ENCODE measurements at regions not wholly inside any gene's neighbourhood (a gene's known extent, or its start where the extent isn't known, plus 50 kb on each side); places are given as distances from the start of the nearest gene placed in this dataset.

GRCh38 chr11:30789270-30789669 lies 203.1 kb upstream of the MPPED2 start:
- DNase-seq (no peak), ATAC-seq (no peak)
- H3K36me3 Mint-ChIP-seq (ENCODE audit: low read depth), result no peaks in the 10 kb centered on the region
- H3K27me3 Mint-ChIP-seq, result no peaks in the 10 kb centered on the region
- intact Hi-C loops (cut with micrococcal nuclease), result no loop called here
- ChIA-PET POLR2A (no interaction called here), CTCF (no interaction called here)
- H3K9me3 Mint-ChIP-seq, result peaks cover 4% of the 10 kb centered on the region
- H3K27ac Mint-ChIP-seq, result no peak overlapping the region
- H3K4me3 Mint-ChIP-seq, result no peak overlapping the region
- H3K4me1 Mint-ChIP-seq (ENCODE audit: low read depth), result no peaks in the 10 kb centered on the region
- TF ChIP-seq CTCF (IDR thresholded peaks at IDR 0.05), result no peak

- ChIA-PET POLR2A (no interaction called here), CTCF (no interaction called here)
Observed at GRCh38 chr11:30788849-30789248, 202.7 kb upstream of the MPPED2 start.

GRCh38 chr11:30786256-30787110 lies 200.3 kb upstream of the MPPED2 start:
- intact Hi-C loops (cut with micrococcal nuclease), result no loop called here
- Mint-ChIP-seq H3K27ac (no peak overlapping the region), H3K27me3 (no peaks in the 10 kb centered on the region), H3K4me3 (no peak overlapping the region), H3K36me3 (ENCODE audit: low read depth) (no peaks in the 10 kb centered on the region), H3K9me3 (peaks cover 4% of the 10 kb centered on the region), H3K4me1 (ENCODE audit: low read depth) (no peaks in the 10 kb centered on the region)
- no peak for TF ChIP-seq CTCF (IDR thresholded peaks at IDR 0.05)
- ATAC-seq, result no peak
- DNase-seq, result no peak
- CTCF ChIA-PET, result no interaction called here
- POLR2A ChIA-PET, result no interaction called here

More at GRCh38 chr11:30788849-30789248, 202.7 kb upstream of the MPPED2 start:
- no peaks in the 10 kb centered on the region for H3K4me1 Mint-ChIP-seq (ENCODE audit: low read depth)
- no peak for ATAC-seq
- H3K36me3 Mint-ChIP-seq (ENCODE audit: low read depth), result no peaks in the 10 kb centered on the region
- DNase-seq, result peak; percentile 3
- no peak overlapping the region for H3K4me3 Mint-ChIP-seq
- no peak for TF ChIP-seq CTCF (IDR thresholded peaks at IDR 0.05)
- no peaks in the 10 kb centered on the region for H3K27me3 Mint-ChIP-seq
- H3K9me3 Mint-ChIP-seq, result peaks cover 4% of the 10 kb centered on the region
- intact Hi-C loops (cut with micrococcal nuclease), result no loop called here
- H3K27ac Mint-ChIP-seq, result no peak overlapping the region

GRCh38 chr11:30778596-30778995 lies 192.4 kb upstream of the MPPED2 start:
- Mint-ChIP-seq H3K4me3 (no peak overlapping the region), H3K27me3 (no peaks in the 10 kb centered on the region), H3K27ac (no peak overlapping the region), H3K9me3 (no peaks in the 10 kb centered on the region), H3K4me1 (ENCODE audit: low read depth) (no peaks in the 10 kb centered on the region), H3K36me3 (ENCODE audit: low read depth) (no peaks in the 10 kb centered on the region)
- intact Hi-C loops (cut with micrococcal nuclease), result no loop called here
- no peak for TF ChIP-seq CTCF (IDR thresholded peaks at IDR 0.05)
- ChIA-PET CTCF (no interaction called here), POLR2A (no interaction called here)
- no peak for DNase-seq
- no peak for ATAC-seq

- Mint-ChIP-seq H3K4me1 (ENCODE audit: low read depth) (no peaks in the 10 kb centered on the region), H3K9me3 (no peaks in the 10 kb centered on the region), H3K4me3 (no peak overlapping the region), H3K27me3 (no peaks in the 10 kb centered on the region), H3K27ac (no peak overlapping the region), H3K36me3 (ENCODE audit: low read depth) (no peaks in the 10 kb centered on the region)
- DNase-seq (no peak), ATAC-seq (no peak)
- POLR2A ChIA-PET, result no interaction called here
- CTCF ChIA-PET, result no interaction called here
- intact Hi-C loops (cut with micrococcal nuclease), result no loop called here
- TF ChIP-seq CTCF (IDR thresholded peaks at IDR 0.05), result no peak
Observed at GRCh38 chr11:30775233-30775522, 189.0 kb upstream of the MPPED2 start.

Data from activated CD8-positive, alpha-beta T cell treated with anti-CD3 and anti-CD28 coated beads for 36 hours (primary cell).